Cardiac septum (tissue), 1 donor: ENCODE measurements at regions not wholly inside any gene's neighbourhood (a gene's known extent, or its start where the extent isn't known, plus 50 kb on each side); places are given as distances from the start of the nearest gene placed in this dataset.

Experiments
- DNase-seq: peaks from one replicate; pipeline ENCODE4 v3.0.0-alpha.2; 2020; ENCODE audit warnings: low spot score
- intact Hi-C: fragments of 100-400 bp; cut with DNase I; formaldehyde crosslinking; loops from one replicate; pipeline ENCODE4 v1.14.0; 2022
- donor health status: DM: no; HTN: no; CAD: no.

DNA sequence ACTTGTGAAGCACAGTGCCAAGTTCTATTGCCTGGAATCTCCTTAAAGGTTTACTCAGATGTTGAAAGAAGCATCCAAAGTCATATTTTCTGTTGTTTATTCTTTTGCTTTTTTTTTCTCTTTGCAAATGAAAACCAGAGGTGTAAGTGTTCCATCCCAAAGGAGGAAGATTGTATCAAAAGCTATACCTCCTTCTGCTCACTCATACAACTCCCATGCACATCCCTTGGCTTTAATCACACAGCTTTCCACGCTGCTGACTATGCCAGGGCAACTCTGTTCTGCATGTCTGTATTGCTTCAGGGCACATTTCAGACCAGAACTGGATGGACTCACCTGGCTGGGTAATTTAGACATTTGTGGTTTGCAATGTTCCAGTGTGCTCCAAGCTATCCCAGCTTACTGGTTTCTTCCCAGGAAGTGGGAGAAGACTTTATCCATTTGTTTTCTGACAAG, 399.6 kb upstream of the TBL1XR1 start:
- no peak for DNase-seq
- intact Hi-C loops: loop anchor here (5.0 kb wide), 2 partner anchors 235 to 730 kb away; no protein-coding TSS in a partner anchor

DNA sequence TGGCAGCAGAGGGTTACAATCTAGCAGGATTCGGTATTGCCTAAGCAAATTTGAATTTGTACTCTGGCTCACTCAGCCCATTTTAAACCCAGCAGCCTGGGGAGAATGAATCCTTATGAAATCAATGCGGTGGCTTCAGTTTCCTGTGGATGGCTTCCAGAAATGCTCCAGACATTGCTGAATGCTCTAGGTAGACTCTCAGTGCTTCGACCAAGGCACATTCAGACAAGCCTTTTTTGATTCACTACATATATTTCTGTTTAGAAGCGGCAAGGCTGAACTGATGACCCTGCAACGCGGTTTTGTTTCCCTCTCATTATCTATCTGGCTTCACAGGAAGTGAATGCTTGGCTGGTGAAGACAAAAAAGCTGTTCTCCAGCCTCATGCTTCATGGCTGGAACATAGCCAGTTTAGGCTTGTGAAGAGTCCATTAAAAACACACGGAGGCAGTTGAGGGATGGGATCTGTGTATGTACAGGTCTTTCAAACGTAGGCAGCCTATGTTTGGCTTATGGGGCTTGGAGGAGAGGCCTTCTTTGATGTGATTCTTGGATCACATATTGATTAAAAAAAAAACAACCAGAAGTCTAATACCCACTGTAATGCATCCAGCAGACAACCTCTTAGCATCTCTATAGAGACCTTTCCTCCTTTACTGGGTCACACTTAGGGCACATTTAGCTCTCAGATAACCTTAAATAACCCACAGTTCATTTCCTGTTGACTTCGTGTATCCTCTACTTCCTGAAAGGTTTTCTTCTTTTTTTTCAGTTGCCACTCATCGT, 400.2 kb upstream of the TBL1XR1 start:
- intact Hi-C loops: loop anchor here (5.0 kb wide), 2 partner anchors 235 to 730 kb away; no protein-coding TSS in a partner anchor
- no peak for DNase-seq

DNA sequence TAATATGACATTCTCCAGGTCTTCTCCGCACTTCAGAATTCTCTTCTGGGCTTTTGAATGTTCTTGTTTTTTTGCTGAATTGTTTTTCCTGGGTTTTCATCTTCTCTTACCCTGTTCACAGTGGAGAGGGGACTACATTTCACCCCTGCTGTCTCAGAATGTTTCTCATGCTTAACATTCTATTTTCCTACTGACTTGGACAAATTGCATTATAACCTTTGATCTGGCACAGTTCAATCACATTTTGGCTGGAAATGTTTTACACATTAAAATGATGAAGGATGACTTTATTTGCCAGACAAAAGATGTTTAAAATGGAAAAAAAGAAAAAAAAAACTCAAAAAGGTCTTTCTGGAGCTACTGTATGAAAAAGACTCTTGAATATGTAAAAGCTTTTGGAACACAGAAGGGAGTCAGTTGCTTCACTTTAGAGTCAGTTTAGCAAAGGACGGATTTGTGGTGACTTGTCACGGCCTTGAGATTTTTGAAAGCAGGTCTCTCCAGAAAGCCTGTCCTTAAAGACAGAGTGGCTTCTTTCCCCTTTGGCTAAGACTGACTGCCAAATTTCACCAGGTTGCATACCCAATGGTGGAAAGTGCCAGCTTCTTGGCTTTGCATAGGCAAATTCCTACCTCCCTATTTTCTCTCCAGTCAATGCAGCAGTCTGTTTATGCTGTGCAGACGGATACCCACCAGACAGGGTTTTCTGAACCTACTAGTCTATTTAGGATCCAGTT, 401.0 kb upstream of the TBL1XR1 start:
- DNase-seq: no peak
- intact Hi-C loops: loop anchor here (5.0 kb wide), 2 partner anchors 236 to 729 kb away; no protein-coding TSS in a partner anchor

DNA sequence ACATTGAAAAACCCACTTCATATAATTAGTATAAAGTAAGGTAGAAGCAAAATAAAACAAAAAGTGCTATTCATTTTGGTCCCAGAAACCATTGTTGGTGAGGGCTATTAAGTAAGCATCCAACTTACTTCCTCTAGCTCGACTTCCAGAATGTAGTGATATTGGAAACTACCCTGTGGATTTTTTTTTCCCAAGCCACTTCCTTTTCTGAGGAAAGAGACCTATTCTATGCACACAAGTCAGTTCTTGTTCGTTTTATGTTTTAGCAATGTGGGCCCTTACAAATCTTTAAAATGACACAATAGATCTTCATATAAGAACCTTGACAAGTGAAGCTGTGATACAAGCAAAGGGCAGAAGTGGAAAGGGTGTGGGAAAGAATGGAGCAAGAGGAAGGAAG, 402.0 kb upstream of the TBL1XR1 start:
- intact Hi-C loops: loop anchor here (5.0 kb wide), 2 partner anchors 237 to 728 kb away; no protein-coding TSS in a partner anchor
- DNase-seq: no peak

DNA sequence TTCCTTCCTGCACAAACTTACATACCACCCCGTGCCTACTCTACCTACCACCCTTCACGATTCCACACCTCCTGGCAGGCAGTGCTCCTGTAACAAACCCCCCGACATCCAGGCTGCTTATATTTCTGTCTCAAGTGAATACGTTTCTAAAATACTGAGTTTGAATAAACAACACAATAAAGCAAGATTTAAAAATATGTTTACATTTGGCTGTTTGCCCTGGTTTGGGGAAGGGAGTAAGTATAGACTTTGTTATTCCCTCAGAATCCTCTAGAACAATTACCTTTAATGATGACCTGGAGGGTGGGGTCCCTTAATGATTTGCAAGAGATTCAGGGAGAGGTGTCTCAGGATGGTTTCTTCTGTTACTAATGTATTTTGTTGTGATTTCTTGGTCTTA, 402.6 kb upstream of the TBL1XR1 start:
- intact Hi-C loops: loop anchor here (5.0 kb wide), 2 partner anchors 238 to 727 kb away; no protein-coding TSS in a partner anchor

GRCh38 chr3:177600411-177600810, 403.1 kb upstream of the TBL1XR1 start:
- intact Hi-C loops: no loop called here
- no peak for DNase-seq

More for the DNA sequence above, 402.6 kb upstream of the TBL1XR1 start:
- no peak for DNase-seq

DNA sequence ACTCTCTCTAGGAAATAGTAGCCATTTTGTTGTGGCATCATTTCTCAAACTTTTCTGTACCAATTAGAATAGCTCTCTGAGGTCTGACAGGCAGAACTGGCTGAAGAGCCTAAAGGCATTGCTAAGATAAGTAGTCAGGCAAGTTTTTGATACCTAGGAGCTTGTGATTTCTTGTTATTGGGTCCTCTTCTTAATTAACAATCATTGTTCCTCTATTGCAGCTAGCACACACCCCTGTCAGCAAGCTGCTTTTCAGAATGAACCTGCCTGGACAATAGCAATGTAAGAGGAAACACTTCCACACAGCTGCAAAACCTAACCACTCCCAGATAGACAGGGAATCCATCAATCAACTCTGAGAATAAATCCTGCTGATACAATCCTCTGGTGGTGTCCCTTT, 403.9 kb upstream of the TBL1XR1 start:
- intact Hi-C loops: no loop called here
- DNase-seq: no peak

DNA sequence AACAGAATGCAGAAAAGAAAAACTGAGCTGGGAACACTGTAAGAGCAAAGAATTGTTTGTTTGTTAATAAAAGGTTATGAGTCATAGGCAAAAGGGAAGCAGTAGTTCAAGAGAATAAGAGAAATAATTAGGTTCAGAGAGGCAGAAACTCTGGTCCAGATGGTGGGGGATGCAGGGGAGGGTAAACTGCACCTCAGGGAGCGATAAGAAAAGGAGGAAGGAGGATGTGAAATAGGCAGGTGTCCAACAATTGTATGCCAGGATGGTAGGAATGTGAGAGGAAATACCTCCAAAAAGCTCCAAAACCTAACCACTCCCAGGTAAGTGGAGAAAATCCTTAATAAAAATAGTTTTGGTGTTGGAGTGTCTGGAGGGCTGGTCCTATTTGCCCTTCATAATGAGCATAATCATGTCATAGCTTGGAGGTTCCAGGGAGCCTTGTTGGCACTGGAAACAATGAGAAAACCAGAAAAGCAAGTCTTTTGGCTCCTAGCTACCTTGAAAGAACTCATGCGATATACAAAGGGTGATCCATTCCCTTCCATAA, 405.4 kb upstream of the TBL1XR1 start:
- intact Hi-C loops: no loop called here
- DNase-seq: no peak

DNA sequence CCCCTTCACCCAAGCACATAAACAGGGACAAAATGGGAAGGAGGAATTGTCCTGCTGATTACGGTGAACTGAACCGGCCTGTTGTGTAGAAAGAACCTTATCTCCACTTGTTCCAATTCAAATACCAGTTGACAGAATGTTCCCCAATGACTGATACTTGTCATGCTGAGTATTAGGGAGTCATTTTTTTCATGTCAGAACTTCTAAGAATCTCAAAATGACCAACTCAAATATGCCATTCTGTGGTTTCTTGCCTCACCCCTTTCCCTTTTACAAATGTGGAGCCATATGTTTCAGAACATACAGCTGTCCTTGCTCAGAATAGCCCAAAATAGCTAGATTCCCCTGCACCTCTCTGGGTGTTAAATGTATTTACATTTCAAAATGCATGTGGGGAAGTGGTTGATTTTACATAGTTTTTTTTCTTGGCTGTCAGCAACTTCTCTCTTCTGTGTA, 405.9 kb upstream of the TBL1XR1 start:
- intact Hi-C loops: no loop called here
- no peak for DNase-seq

DNA sequence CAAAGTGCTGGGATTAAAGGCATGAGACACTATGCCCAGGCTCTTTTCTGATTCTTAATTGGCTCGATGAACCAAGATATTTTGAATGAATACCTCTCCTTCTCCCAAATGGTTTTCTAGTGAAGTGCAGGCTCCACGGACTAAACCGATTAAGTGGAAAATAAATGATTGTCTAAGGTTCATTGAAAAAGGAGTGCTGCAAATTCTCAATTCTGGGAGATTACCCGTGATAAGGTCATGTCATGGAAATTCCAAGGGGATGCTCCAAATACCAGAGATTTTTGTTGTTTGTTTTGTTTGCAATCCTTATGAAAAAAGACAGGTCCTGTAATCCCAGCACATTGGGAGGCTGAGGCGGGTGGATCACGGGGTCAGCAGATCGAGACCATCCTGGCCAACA, 406.9 kb upstream of the TBL1XR1 start:
- intact Hi-C loops: no loop called here

DNA sequence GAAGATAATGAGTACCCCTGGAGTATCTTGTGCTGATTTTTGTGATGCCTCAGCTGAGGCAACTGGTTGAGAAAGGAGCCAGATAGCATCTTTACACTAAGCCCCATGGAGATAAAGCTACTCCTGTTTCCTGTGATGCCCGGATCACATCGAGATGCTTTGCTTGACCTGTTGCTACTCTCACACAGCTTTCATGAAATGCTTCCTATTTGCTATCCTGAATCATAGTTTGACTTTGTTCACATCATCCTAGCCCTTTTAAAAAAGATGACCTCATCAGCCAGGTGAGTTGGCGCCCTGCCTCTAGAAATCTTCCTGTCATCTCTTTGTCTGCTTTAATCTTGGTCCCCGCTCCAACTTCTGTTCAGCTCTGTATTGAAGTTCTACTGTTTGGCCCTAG, 409.6 kb upstream of the TBL1XR1 start:
- intact Hi-C loops: no loop called here
- DNase-seq: no peak

More for the DNA sequence above, 406.9 kb upstream of the TBL1XR1 start:
- DNase-seq: no peak

- no peak for DNase-seq
- intact Hi-C loops: no loop called here
These were observed 410.3 kb upstream of the TBL1XR1 start for GRCh38 chr3:177607589-177607988.

- intact Hi-C loops: no loop called here
- no peak for DNase-seq
These were observed 411.2 kb upstream of the TBL1XR1 start for GRCh38 chr3:177608443-177608842.

DNA sequence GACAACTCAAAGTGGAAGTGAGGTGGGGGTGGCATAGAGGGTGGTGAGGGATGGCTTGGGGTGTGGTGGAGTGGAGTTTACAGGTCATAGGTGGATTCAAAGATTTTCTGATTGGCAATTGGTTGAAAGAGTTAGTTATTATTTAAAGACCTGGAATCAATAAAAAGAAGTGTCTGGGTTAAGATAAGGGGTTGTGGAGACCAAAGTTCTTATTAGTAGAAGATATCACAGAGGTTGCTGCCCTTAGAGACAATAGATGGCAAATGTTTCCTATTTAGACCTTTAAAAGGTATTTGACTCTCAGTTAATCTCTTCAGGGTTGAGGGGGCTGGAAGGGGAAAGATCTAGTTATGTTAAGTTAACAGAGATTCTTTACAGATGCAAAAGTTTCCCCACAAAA, 412.3 kb upstream of the TBL1XR1 start:
- no peak for DNase-seq
- intact Hi-C loops: loop anchor here (10.0 kb wide), 2 partner anchors 475 to 545 kb away; no protein-coding TSS in a partner anchor

DNA sequence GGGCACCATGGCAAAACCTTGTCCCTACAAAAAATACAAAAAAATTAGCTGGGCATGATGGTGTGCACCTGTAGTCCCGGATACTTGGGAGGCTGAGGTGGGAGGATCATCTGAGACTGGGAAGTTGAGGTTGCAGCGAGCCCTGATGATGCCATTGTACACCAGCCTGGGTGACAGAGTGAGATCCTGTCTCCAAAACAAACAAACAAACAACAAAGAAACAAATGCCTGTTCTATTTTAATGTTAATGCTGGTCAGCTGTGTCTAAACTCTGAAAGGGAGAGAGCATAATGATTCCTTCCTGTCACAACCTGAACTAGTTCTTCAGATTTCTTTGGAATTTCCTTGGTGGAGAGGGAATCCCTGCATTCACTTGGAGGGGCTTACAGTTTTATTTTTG, 413.0 kb upstream of the TBL1XR1 start:
- intact Hi-C loops: loop anchor here (10.0 kb wide), 2 partner anchors 475 to 545 kb away; no protein-coding TSS in a partner anchor
- DNase-seq: no peak

- intact Hi-C loops: loop anchor here (10.0 kb wide), 2 partner anchors 474 to 546 kb away; no protein-coding TSS in a partner anchor
- DNase-seq: no peak
These were observed 413.7 kb upstream of the TBL1XR1 start for GRCh38 chr3:177610686-177611633.

DNA sequence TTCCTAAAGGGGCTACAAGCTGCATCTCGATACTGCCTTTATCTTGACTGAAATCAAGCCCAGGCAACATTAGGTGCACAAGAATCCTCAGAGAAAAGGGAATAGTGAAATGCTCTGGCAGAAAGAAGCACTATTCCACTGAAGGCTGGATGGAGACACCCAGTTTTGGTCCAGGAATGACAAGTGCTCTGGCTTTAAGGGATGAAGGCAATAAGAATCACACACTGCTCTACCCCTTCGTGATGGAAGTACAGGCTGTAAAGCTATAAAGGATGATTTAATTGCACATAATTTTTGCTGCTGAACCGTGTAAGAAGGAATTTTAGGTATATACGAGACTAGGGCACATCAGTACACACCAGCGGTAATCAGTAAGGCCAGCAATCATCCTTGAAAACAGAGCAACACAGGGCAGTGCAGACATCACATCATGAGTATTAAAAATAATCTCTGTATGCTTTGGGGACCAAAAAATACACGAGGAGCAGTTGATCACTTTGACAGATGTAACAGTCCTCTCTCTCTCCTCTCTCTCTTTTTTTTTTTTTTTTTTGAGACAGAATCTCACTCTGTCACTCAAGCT, 414.6 kb upstream of the TBL1XR1 start:
- no peak for DNase-seq
- intact Hi-C loops: loop anchor here (10.0 kb wide), 2 partner anchors 473 to 547 kb away; no protein-coding TSS in a partner anchor

- intact Hi-C loops: loop anchor here (10.0 kb wide), 2 partner anchors 471 to 549 kb away; no protein-coding TSS in a partner anchor
- no peak for DNase-seq
These were observed 416.6 kb upstream of the TBL1XR1 start for GRCh38 chr3:177613901-177614300.
